ENCODE measurements at regions not wholly inside any gene's neighbourhood (a gene's known extent, or its start where the extent isn't known, plus 50 kb on each side); places are given as distances from the start of the nearest gene placed in this dataset.
A peak's percentile ranks its signal among the peaks of the same experiment; 100 is the strongest.

DNA sequence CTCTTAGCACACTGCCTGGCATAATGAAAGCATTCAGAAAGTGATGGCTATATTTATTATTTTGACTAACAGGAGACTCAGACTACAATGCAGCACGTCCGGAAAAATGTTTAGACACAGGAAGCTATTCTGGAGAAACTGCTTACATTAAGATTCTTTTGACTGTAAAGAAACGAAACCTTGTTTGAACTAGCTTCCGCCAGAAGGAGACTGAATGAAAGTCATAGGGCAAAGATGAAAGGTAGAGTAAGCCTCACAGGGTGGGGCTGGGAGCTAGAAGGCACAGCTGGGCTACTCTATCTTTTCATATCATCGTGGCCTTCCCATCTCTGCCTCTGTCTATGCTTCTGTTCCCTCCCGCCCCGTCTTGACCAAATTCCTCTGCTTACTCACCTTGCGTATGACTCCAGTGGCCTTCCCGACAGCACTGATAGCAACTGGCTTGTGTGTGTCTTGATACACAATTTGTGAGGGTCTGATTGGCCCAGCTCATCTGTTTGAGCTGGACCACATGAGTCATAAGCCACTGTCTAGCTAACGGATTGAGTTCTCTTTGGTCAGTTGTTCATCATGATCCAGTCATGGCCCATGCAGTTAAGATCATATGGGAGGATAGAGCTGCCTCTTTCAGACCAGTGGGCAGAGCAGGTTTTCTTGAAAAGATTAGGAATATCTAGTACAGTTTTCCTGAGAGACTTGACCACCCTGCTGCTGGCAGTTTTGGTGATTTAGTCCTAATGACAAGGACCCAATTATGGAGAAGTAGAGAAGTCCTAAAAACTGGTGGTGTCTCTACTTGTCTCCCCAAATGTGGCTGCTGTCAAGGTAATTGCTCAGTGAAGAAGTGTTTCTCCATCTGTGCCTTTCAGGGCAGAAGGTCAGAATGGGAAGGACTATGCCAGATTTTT is 151.5 kb upstream of the SLC38A2 start:
- TSS peak; percentile 88 for BruUV-seq (replicated peaks)
- CTCF ChIA-PET = interaction anchor here (0.8 to 2.7 kb wide), 10 partner anchors 9 to 460 kb away, joined by 3 to 27 read pairs (median 4); no protein-coding TSS in a partner anchor

More for the DNA sequence above, 151.5 kb upstream of the SLC38A2 start:
- Histone ChIP-seq H3K27me3 (ENCODE audit: control insufficient read depth in 2 of 2, insufficient read depth in 2 of 2, low read length in 2 of 2) (no peaks in the 10 kb centered on the region), H3K9me3 (replicated peaks; ENCODE audit: control insufficient read depth, insufficient read depth, low read length) (no peaks in the 10 kb centered on the region), H3K9me1 (replicated peaks; ENCODE audit: control insufficient read depth, extremely low read depth, insufficient read depth, low read length) (no peaks in the 10 kb centered on the region), H3K79me2 (ENCODE audit: control insufficient read depth, insufficient read depth, low read length) (no peaks in the 10 kb centered on the region), H3K27ac (ENCODE audit: insufficient read depth, low read depth, low read length) (peak overlapping the region; percentile 81), H3K9ac (replicated peaks; ENCODE audit: extremely low read depth, insufficient read depth, low read length) (peak overlapping the region; percentile 35), H3K36me3 (ENCODE audit: control insufficient read depth in 2 of 2, extremely low read depth in 1 of 2, insufficient read depth in 2 of 2, low read length in 2 of 2) (no peaks in the 10 kb centered on the region), H3K4me1 (ENCODE audit: control insufficient read depth, extremely low read depth, insufficient read depth, low read length) (peaks cover 33% of the 10 kb centered on the region), H3K4me2 (ENCODE audit: insufficient read depth, low read length) (peak overlapping the region; percentile 76), H4K20me1 (replicated peaks; ENCODE audit: control insufficient read depth, extremely low read depth, insufficient read depth, low read length) (no peaks in the 10 kb centered on the region), H2AFZ (ENCODE audit: low read depth, low read length) (peak overlapping the region; percentile 2), H3K4me3 (replicated peaks in 1 of 3; ENCODE audit: insufficient read depth in 1 of 3, low read depth in 1 of 3, low read length in 3 of 3) (peak overlapping the region in 1 of 3 experiments; percentile 34)
- FAIRE-seq (peak; percentile 92), DNase-seq (ENCODE audit: low read depth, low spot score) (peak; percentile 83)
- intact Hi-C loops (cut with micrococcal nuclease) = loop anchor here (1.0 to 2.0 kb wide), 7 partner anchors 31 to 151 kb away; partner anchors contain the start of gene SLC38A2
- no peak for TF ChIP-seq POLR2A (IDR thresholded peaks at IDR 0.05; ENCODE audit: low read depth, low read length)
- TF ChIP-seq EZH2 (IDR thresholded peaks at IDR 0.05; ENCODE audit: borderline replicate concordance, low read depth, low read length, severe bottlenecking) = no peak
- peak; percentile 33 for TF ChIP-seq JUN (IDR thresholded peaks at IDR 0.05; ENCODE audit: borderline replicate concordance, insufficient read depth, insufficient read length, low read depth)
- peak; percentile 97 for TF ChIP-seq FOS (IDR thresholded peaks at IDR 0.05; ENCODE audit: borderline replicate concordance, insufficient read depth, low read length)
- TF ChIP-seq GATA2 (IDR thresholded peaks at IDR 0.05; ENCODE audit: insufficient read depth, insufficient read length, low read depth, low read length) = peak; percentile 81
- no peak for TF ChIP-seq MYC (IDR thresholded peaks at IDR 0.05; ENCODE audit: low read depth, low read length)
- TF ChIP-seq, protein P1, sequence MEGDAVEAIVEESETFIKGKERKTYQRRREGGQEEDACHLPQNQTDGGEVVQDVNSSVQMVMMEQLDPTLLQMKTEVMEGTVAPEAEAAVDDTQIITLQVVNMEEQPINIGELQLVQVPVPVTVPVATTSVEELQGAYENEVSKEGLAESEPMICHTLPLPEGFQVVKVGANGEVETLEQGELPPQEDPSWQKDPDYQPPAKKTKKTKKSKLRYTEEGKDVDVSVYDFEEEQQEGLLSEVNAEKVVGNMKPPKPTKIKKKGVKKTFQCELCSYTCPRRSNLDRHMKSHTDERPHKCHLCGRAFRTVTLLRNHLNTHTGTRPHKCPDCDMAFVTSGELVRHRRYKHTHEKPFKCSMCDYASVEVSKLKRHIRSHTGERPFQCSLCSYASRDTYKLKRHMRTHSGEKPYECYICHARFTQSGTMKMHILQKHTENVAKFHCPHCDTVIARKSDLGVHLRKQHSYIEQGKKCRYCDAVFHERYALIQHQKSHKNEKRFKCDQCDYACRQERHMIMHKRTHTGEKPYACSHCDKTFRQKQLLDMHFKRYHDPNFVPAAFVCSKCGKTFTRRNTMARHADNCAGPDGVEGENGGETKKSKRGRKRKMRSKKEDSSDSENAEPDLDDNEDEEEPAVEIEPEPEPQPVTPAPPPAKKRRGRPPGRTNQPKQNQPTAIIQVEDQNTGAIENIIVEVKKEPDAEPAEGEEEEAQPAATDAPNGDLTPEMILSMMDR (IDR thresholded peaks at IDR 0.05; ENCODE audit: extremely low read depth in 1 of 2, insufficient read depth in 1 of 2, low read depth in 1 of 2, low read length in 2 of 2) = no peak
- no peak for TF ChIP-seq MAX (IDR thresholded peaks at IDR 0.05; ENCODE audit: insufficient read depth, insufficient read length)
- peak; percentile 77 for TF ChIP-seq POLR2AphosphoS5 (IDR thresholded peaks at IDR 0.05; ENCODE audit: insufficient read depth, low read depth, low read length)
- POLR2A ChIA-PET = no interaction called here
- dilution Hi-C loops (cut with MboI; ENCODE audit: extremely low pct_ligation_motif_present, low sequenced_read_pairs) = no loop called here

All from endothelial cell of umbilical vein (primary cell).